ENCODE measurements at regions not wholly inside any gene's neighbourhood (a gene's known extent, or its start where the extent isn't known, plus 50 kb on each side); places are given as distances from the start of the nearest gene placed in this dataset.

DNA sequence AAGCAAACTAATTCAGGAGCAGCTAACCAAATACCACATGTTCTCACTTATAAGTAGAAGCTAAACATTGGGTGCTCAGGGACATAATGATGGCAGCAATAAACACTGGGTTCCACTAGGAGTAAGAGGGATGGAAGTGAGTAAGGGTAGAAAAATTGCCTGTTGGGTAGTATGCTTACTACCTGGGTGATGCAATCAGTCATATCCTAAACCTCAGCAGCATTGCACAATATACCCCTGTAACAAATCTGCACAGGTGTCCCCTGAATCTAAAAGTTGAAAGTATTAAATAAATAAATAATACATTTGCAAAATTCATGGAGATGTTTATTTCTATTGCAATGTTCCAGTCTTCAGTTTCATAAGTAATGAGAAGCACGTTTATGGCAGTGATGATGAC, 409.8 kb upstream of the FOXG1 start:
- H3K36me3 ChIP-seq (ENCODE audit: low read depth), result no peaks in the 10 kb centered on the region
- TF ChIP-seq, protein P1, sequence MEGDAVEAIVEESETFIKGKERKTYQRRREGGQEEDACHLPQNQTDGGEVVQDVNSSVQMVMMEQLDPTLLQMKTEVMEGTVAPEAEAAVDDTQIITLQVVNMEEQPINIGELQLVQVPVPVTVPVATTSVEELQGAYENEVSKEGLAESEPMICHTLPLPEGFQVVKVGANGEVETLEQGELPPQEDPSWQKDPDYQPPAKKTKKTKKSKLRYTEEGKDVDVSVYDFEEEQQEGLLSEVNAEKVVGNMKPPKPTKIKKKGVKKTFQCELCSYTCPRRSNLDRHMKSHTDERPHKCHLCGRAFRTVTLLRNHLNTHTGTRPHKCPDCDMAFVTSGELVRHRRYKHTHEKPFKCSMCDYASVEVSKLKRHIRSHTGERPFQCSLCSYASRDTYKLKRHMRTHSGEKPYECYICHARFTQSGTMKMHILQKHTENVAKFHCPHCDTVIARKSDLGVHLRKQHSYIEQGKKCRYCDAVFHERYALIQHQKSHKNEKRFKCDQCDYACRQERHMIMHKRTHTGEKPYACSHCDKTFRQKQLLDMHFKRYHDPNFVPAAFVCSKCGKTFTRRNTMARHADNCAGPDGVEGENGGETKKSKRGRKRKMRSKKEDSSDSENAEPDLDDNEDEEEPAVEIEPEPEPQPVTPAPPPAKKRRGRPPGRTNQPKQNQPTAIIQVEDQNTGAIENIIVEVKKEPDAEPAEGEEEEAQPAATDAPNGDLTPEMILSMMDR (IDR thresholded peaks at IDR 0.05), result no peak
- ATAC-seq (no peak), DNase-seq (no peak)
- H3K4me3 ChIP-seq, result no peak overlapping the region
- H3K9me3 ChIP-seq, result peaks cover 15% of the 10 kb centered on the region
- H3K4me1 ChIP-seq (ENCODE audit: low read depth), result no peaks in the 10 kb centered on the region
- intact Hi-C loops (cut with DNase I, micrococcal nuclease), result no loop called here

DNA sequence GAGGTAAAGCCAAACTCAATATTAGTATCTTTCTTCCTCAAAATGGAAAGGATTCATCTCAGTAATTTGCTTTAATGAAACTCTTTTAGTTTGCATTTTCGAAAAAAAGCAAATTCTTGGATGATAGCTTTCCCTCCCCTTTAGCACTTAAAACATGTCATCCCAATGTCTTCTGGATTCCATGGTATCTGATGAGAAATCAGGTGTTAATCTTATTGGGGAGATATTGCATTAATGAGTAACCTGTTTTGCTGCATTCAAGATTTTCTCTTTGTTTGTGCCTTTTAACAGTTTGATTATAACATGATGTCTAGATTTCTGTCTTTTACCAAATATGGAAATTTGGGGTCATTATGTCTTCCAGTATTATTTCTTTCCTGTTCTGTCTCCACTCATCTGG, 405.1 kb upstream of the FOXG1 start:
- Histone ChIP-seq H3K4me3 (no peak overlapping the region), H3K9me3 (peaks cover 16% of the 10 kb centered on the region), H3K4me1 (ENCODE audit: low read depth) (no peaks in the 10 kb centered on the region), H3K36me3 (ENCODE audit: low read depth) (no peaks in the 10 kb centered on the region)
- DNase-seq (no peak), ATAC-seq (no peak)
- intact Hi-C loops (cut with DNase I, micrococcal nuclease), result no loop called here
- TF ChIP-seq, protein P1 (IDR thresholded peaks at IDR 0.05), result no peak

DNA sequence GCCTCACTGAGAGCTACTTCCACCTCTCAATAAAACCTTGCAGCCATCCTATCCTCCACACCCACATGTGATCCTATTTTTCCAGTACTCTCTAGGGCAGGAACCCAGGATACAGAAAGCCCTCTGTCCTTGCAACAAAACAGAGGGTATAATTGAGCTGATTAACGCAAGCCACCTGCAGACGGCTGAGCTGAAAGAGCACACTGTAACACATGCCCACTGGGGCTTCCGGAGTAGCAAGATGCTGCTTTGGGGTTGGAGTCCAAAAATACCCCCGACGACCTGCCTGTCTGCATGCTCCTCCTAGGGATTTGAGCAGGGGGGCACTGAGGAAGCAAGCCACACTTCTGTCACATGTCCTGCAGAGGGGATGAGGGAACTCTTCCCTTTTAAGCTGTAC, 401.1 kb upstream of the FOXG1 start:
- no peak for DNase-seq
- TF ChIP-seq, protein P1 (IDR thresholded peaks at IDR 0.05), result no peak
- H3K9me3 ChIP-seq, result peaks cover 14% of the 10 kb centered on the region
- no peaks in the 10 kb centered on the region for H3K4me1 ChIP-seq (ENCODE audit: low read depth)
- no peak overlapping the region for H3K4me3 ChIP-seq
- no peak for ATAC-seq
- intact Hi-C loops (cut with DNase I, micrococcal nuclease), result no loop called here
- no peaks in the 10 kb centered on the region for H3K36me3 ChIP-seq (ENCODE audit: low read depth)

DNA sequence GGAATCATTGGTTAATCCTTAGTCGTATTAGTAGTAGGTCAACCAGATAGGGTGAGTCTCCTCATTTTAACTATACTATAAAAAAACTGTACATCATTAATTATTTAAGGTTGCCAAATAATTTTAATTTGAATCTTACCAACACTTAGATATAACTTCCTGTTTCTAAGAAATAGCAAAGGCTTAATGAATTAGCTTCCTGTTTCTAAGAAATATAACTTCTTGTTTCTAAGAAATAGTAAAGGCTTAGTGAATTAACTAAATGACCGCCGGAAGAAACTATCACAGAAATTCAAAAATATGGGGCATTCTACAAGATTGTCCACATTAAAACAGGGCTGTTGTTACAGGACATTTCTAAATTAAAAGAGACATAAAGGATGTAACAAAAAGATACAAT, 392.9 kb upstream of the FOXG1 start:
- intact Hi-C loops (cut with DNase I, micrococcal nuclease), result no loop called here
- Histone ChIP-seq H3K4me1 (ENCODE audit: low read depth) (no peaks in the 10 kb centered on the region), H3K9me3 (no peaks in the 10 kb centered on the region), H3K4me3 (no peak overlapping the region), H3K36me3 (ENCODE audit: low read depth) (no peaks in the 10 kb centered on the region)
- DNase-seq (no peak), ATAC-seq (no peak)
- TF ChIP-seq, protein P1 (IDR thresholded peaks at IDR 0.05), result no peak

DNA sequence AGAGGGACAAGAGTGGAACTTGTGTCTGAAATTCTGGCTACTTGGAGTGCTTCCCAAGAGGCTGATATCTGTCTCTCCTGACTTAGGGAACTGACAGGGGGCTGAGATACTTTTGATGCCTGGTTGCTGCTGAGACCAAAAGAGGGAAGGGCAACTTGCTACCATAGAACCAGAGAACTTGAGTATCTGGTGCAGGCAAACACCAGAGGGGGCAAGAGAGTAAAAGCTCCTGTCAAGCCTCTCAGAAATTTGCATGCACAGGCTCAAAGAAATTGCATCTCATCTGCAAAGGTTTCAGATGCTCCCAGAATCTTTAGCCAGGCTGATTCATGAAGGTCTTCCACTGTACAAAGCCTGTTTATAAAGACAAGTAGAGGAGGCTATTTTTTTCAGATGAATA, 391.3 kb upstream of the FOXG1 start:
- ATAC-seq (no peak), DNase-seq (peak in 1 of 3 donors; percentile 2)
- H3K4me1 ChIP-seq (ENCODE audit: low read depth), result no peaks in the 10 kb centered on the region
- H3K9me3 ChIP-seq, result no peaks in the 10 kb centered on the region
- intact Hi-C loops (cut with DNase I, micrococcal nuclease), result no loop called here
- H3K4me3 ChIP-seq, result no peak overlapping the region
- TF ChIP-seq, protein P1 (IDR thresholded peaks at IDR 0.05), result no peak
- no peaks in the 10 kb centered on the region for H3K36me3 ChIP-seq (ENCODE audit: low read depth)

DNA sequence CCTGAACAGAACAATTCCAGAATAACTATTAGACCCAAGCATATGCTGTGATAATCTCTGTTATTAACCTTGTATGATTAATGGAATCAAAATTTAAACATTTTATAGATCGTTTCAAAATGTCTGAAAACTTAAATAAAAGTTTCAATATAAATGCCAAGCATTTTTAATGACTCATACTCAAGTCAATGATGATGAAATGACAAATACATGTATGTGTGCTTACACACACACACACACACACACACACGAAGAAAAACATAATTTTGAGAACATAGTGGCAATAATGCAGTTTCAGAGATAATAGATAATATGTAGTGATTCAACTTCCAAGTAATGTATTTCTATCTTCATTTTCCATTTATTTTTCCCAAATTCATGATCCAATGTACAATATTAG, 384.9 kb upstream of the FOXG1 start:
- Histone ChIP-seq H3K9me3 (no peaks in the 10 kb centered on the region), H3K4me3 (no peak overlapping the region), H3K4me1 (ENCODE audit: low read depth) (no peaks in the 10 kb centered on the region), H3K36me3 (ENCODE audit: low read depth) (no peaks in the 10 kb centered on the region)
- ATAC-seq (no peak), DNase-seq (no peak)
- TF ChIP-seq, protein P1 (IDR thresholded peaks at IDR 0.05), result no peak
- intact Hi-C loops (cut with DNase I, micrococcal nuclease), result no loop called here
